ENCODE measurements at regions not wholly inside any gene's neighbourhood (a gene's known extent, or its start where the extent isn't known, plus 50 kb on each side); places are given as distances from the start of the nearest gene placed in this dataset.

- DNase-seq: no peak
- TF ChIP-seq POLR2AphosphoS5 (IDR thresholded peaks at IDR 0.05) (no peak), EP300 (IDR thresholded peaks at IDR 0.05; ENCODE audit: low read depth) (no peak), POLR2A (IDR thresholded peaks at IDR 0.05) (no peak)
- TF ChIP-seq, protein P1, sequence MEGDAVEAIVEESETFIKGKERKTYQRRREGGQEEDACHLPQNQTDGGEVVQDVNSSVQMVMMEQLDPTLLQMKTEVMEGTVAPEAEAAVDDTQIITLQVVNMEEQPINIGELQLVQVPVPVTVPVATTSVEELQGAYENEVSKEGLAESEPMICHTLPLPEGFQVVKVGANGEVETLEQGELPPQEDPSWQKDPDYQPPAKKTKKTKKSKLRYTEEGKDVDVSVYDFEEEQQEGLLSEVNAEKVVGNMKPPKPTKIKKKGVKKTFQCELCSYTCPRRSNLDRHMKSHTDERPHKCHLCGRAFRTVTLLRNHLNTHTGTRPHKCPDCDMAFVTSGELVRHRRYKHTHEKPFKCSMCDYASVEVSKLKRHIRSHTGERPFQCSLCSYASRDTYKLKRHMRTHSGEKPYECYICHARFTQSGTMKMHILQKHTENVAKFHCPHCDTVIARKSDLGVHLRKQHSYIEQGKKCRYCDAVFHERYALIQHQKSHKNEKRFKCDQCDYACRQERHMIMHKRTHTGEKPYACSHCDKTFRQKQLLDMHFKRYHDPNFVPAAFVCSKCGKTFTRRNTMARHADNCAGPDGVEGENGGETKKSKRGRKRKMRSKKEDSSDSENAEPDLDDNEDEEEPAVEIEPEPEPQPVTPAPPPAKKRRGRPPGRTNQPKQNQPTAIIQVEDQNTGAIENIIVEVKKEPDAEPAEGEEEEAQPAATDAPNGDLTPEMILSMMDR (IDR thresholded peaks at IDR 0.05): no peak
- Histone ChIP-seq H3K27me3 (no peaks in the 10 kb centered on the region), H3K9me3 (no peaks in the 10 kb centered on the region), H3K27ac (no peak overlapping the region), H3K4me3 (no peak overlapping the region), H3K4me1 (no peaks in the 10 kb centered on the region), H3K36me3 (no peaks in the 10 kb centered on the region)
- WGBS, 2 donors (ENCODE audit: low coverage in 1 of 2): 83% methylated on average over 1 of the region's 1 CpG; no CpG with 5 or more reads in 1 of the 2 donors
- in situ Hi-C loops (cut with MboI; ENCODE audit: low pct_ligation_motif_present in 1 of 4, low pct_unique_long_range_greater_than_20kb in 1 of 4, low sequenced_read_pairs in 3 of 4) (no loop called here), intact Hi-C loops (cut with DNase I; ENCODE audit: low total_unique reads) (no loop called here)
Observed at GRCh38 chr7:54037873-54038272, 504.3 kb upstream of the VSTM2A start.

GRCh38 chr7:54060643-54061042 is 481.5 kb upstream of the VSTM2A start:
- H3K27ac ChIP-seq: no peak overlapping the region
- no peak overlapping the region for H3K4me3 ChIP-seq
- in situ Hi-C loops (cut with MboI; ENCODE audit: low pct_ligation_motif_present in 1 of 4, low pct_unique_long_range_greater_than_20kb in 1 of 4, low sequenced_read_pairs in 3 of 4) (no loop called here), intact Hi-C loops (cut with DNase I; ENCODE audit: low total_unique reads) (no loop called here)
- DNase-seq: no peak
- H3K4me1 ChIP-seq: no peaks in the 10 kb centered on the region
- peaks cover 0 to 4% of the 10 kb centered on the region in 2 donors for H3K9me3 ChIP-seq
- TF ChIP-seq, protein P1 (IDR thresholded peaks at IDR 0.05): no peak
- no peak for TF ChIP-seq POLR2A (IDR thresholded peaks at IDR 0.05)
- TF ChIP-seq POLR2AphosphoS5 (IDR thresholded peaks at IDR 0.05): no peak
- no peak for TF ChIP-seq EP300 (IDR thresholded peaks at IDR 0.05; ENCODE audit: low read depth)
- H3K27me3 ChIP-seq: no peaks in the 10 kb centered on the region
- H3K36me3 ChIP-seq: no peaks in the 10 kb centered on the region
- 34 to 50% methylated on average over 3 to 4 of the region's 4 CpGs for WGBS, 2 donors (ENCODE audit: low coverage in 1 of 2)

GRCh38 chr7:54066643-54067042 is 475.5 kb upstream of the VSTM2A start:
- no peak for DNase-seq
- intact Hi-C loops (cut with DNase I; ENCODE audit: low total_unique reads) (no loop called here), in situ Hi-C loops (cut with MboI; ENCODE audit: low pct_ligation_motif_present in 1 of 4, low pct_unique_long_range_greater_than_20kb in 1 of 4, low sequenced_read_pairs in 3 of 4) (no loop called here)
- WGBS, 2 donors (ENCODE audit: low coverage in 1 of 2): 62% methylated on average over 5 of the region's 5 CpGs; no CpG with 5 or more reads in 1 of the 2 donors
- Histone ChIP-seq H3K27ac (no peak overlapping the region), H3K36me3 (no peaks in the 10 kb centered on the region), H3K4me3 (no peak overlapping the region), H3K27me3 (no peaks in the 10 kb centered on the region), H3K9me3 (no peaks in the 10 kb centered on the region), H3K4me1 (no peaks in the 10 kb centered on the region)
- TF ChIP-seq EP300 (IDR thresholded peaks at IDR 0.05; ENCODE audit: low read depth) (no peak), POLR2A (IDR thresholded peaks at IDR 0.05) (no peak), POLR2AphosphoS5 (IDR thresholded peaks at IDR 0.05) (no peak)
- TF ChIP-seq, protein P1 (IDR thresholded peaks at IDR 0.05): no peak

GRCh38 chr7:54069843-54070242 is 472.3 kb upstream of the VSTM2A start:
- Histone ChIP-seq H3K9me3 (no peaks in the 10 kb centered on the region), H3K27me3 (no peaks in the 10 kb centered on the region), H3K27ac (no peak overlapping the region), H3K4me1 (no peaks in the 10 kb centered on the region), H3K36me3 (no peaks in the 10 kb centered on the region), H3K4me3 (no peak overlapping the region)
- intact Hi-C loops (cut with DNase I; ENCODE audit: low total_unique reads) (no loop called here), in situ Hi-C loops (cut with MboI; ENCODE audit: low pct_ligation_motif_present in 1 of 4, low pct_unique_long_range_greater_than_20kb in 1 of 4, low sequenced_read_pairs in 3 of 4) (no loop called here)
- 74 to 75% methylated on average over 2 to 4 of the region's 4 CpGs for WGBS, 2 donors (ENCODE audit: low coverage in 1 of 2)
- no peak for TF ChIP-seq POLR2AphosphoS5 (IDR thresholded peaks at IDR 0.05)
- TF ChIP-seq EP300 (IDR thresholded peaks at IDR 0.05; ENCODE audit: low read depth): no peak
- no peak for TF ChIP-seq POLR2A (IDR thresholded peaks at IDR 0.05)
- TF ChIP-seq, protein P1 (IDR thresholded peaks at IDR 0.05): no peak
- no peak for DNase-seq
